ENCODE measurements at regions not wholly inside any gene's neighbourhood (a gene's known extent, or its start where the extent isn't known, plus 50 kb on each side); places are given as distances from the start of the nearest gene placed in this dataset.

DNA sequence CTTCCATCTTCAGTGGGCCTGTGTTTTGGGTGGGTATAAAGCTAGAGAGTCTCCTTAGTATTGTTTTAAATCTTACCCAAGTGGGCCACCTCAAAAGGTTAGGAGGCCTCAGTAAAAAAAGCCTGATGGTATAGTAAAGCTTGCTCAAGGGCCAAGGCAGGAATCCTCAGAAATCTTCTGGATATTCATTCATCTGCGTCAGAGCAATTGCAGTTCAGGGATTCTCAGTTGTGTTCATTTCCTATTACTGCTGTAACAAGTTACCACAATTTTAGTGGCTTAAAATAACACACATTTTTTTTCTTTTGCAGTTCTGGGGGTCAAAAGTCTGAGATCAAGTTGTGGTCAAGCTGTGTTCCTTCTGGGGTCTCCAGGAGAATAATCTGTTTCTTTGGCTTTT lies 985.5 kb downstream of the TLE4 start:
- no peak overlapping the region for H2AFZ ChIP-seq (ENCODE audit: low read length)
- peaks cover 0 to 2% of the 10 kb centered on the region in 2 donors for H3K4me1 ChIP-seq (ENCODE audit: control insufficient read depth in 2 of 2, insufficient read depth in 1 of 2, low read depth in 1 of 2, low read length in 2 of 2)
- no peak overlapping the region for H3K27ac ChIP-seq (replicated peaks; ENCODE audit: low read length)
- no peak overlapping the region for H2BK15ac ChIP-seq (ENCODE audit: low read length)
- H3K14ac ChIP-seq (ENCODE audit: low read length): no peak overlapping the region
- H4K8ac ChIP-seq (ENCODE audit: low read depth, low read length): no peak overlapping the region
- H3K27me3 ChIP-seq (ENCODE audit: control insufficient read depth in 3 of 3, insufficient read depth in 3 of 3, low read depth in 1 of 3, low read length in 3 of 3): no peaks in the 10 kb centered on the region
- H2BK120ac ChIP-seq (ENCODE audit: low read depth, low read length): no peak overlapping the region
- WGBS, 2 donors (ENCODE audit: extremely low coverage in 2 of 2, insufficient read length in 2 of 2, insufficient replicate concordance in 1 of 2): no CpG with 5 or more reads among the region's 1 CpG
- no peak overlapping the region for H2BK12ac ChIP-seq (ENCODE audit: low read length)
- H3K18ac ChIP-seq (ENCODE audit: low read length): no peak overlapping the region
- DNase-seq (ENCODE audit: low spot score): no peak
- H3K4me2 ChIP-seq (ENCODE audit: insufficient read depth, low read length, poor library complexity, severe bottlenecking): no peak overlapping the region
- no peaks in the 10 kb centered on the region for H3K79me1 ChIP-seq (ENCODE audit: low read depth, low read length)
- H3K4me3 ChIP-seq (ENCODE audit: low read length in 2 of 2): no peak overlapping the region
- no peak overlapping the region for H3K4ac ChIP-seq (ENCODE audit: low read length)
- no peaks in the 10 kb centered on the region for H3K36me3 ChIP-seq (replicated peaks in 1 of 2; ENCODE audit: control insufficient read depth in 2 of 2, insufficient read depth in 2 of 2, low read length in 2 of 2)
- no peak overlapping the region for H3K9ac ChIP-seq (ENCODE audit: low read depth, low read length, poor library complexity)
- no peaks in the 10 kb centered on the region for H3K9me3 ChIP-seq (replicated peaks in 1 of 2; ENCODE audit: control insufficient read depth in 2 of 2, insufficient read depth in 1 of 2, low read depth in 1 of 2, low read length in 2 of 2)
- H2BK5ac ChIP-seq (ENCODE audit: low read length): no peak overlapping the region
- no peak overlapping the region for H2AK5ac ChIP-seq (ENCODE audit: low read depth, low read length)
- no peak overlapping the region for H4K91ac ChIP-seq (ENCODE audit: low read depth, low read length, poor library complexity)
- H3K23ac ChIP-seq (ENCODE audit: low read depth, low read length, poor library complexity): no peak overlapping the region

DNA sequence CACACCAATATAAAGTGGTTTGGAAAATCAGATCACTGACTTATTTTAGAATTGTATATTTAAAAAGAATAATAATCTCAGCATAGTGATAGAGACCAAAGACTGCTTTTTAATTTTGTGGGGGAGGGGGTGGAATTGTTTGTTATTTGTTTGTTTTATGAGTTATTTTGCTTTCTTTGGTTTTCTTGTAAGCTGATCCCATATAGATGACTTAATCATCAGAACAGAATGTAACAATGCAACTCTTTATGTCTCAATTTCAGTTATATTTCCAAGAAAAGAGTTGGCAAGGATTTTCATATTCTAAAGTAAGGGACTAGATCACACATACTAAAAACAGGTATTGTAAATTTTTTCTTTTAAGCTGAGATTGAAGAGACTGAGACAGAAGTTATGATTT lies 984.9 kb downstream of the TLE4 start:
- Histone ChIP-seq H3K14ac (ENCODE audit: low read length) (no peak overlapping the region), H2BK15ac (ENCODE audit: low read length) (no peak overlapping the region), H2BK12ac (ENCODE audit: low read length) (no peak overlapping the region), H3K4me1 (ENCODE audit: control insufficient read depth in 2 of 2, insufficient read depth in 1 of 2, low read depth in 1 of 2, low read length in 2 of 2) (peaks cover 0 to 2% of the 10 kb centered on the region in 2 donors), H3K4me2 (ENCODE audit: insufficient read depth, low read length, poor library complexity, severe bottlenecking) (no peak overlapping the region), H2BK5ac (ENCODE audit: low read length) (no peak overlapping the region), H3K27me3 (ENCODE audit: control insufficient read depth in 3 of 3, insufficient read depth in 3 of 3, low read depth in 1 of 3, low read length in 3 of 3) (no peaks in the 10 kb centered on the region), H4K8ac (ENCODE audit: low read depth, low read length) (no peak overlapping the region), H3K4ac (ENCODE audit: low read length) (no peak overlapping the region), H2BK120ac (ENCODE audit: low read depth, low read length) (no peak overlapping the region), H2AK5ac (ENCODE audit: low read depth, low read length) (no peak overlapping the region), H3K4me3 (ENCODE audit: low read length in 2 of 2) (no peak overlapping the region), H3K18ac (ENCODE audit: low read length) (no peak overlapping the region), H3K9ac (ENCODE audit: low read depth, low read length, poor library complexity) (no peak overlapping the region), H3K9me3 (replicated peaks in 1 of 2; ENCODE audit: control insufficient read depth in 2 of 2, insufficient read depth in 1 of 2, low read depth in 1 of 2, low read length in 2 of 2) (no peaks in the 10 kb centered on the region), H3K79me1 (ENCODE audit: low read depth, low read length) (no peaks in the 10 kb centered on the region), H2AFZ (ENCODE audit: low read length) (no peak overlapping the region), H3K36me3 (replicated peaks in 1 of 2; ENCODE audit: control insufficient read depth in 2 of 2, insufficient read depth in 2 of 2, low read length in 2 of 2) (no peaks in the 10 kb centered on the region), H3K23ac (ENCODE audit: low read depth, low read length, poor library complexity) (no peak overlapping the region), H3K27ac (replicated peaks; ENCODE audit: low read length) (no peak overlapping the region), H4K91ac (ENCODE audit: low read depth, low read length, poor library complexity) (no peak overlapping the region)
- DNase-seq (ENCODE audit: low spot score): no peak

DNA sequence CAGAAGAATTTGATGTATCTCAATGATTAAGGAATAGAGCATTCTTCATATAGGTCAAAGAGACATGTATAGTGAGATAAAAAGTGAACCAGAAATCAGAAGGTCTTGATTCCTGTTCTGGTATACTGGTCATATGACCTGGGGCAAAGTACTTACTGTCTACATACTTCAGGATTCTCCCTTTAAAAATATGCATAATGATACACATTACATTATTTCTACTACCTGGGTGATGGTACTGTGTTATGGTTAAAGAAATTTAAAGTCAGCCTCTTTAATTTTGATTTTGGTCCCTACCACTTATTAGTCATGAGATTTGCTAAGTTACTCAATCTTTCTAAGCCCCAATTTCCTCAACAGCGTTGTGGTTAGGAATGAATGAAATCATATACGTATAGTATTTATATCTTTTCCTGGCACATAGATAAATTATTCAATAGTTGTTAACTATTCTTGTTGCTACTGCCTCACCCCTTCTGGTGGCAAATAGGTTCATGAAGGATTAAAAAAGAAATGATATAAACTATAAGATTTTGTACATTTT lies 984.1 kb downstream of the TLE4 start:
- WGBS, 2 donors (ENCODE audit: extremely low coverage in 2 of 2, insufficient read length in 2 of 2, insufficient replicate concordance in 1 of 2): no CpG with 5 or more reads among the region's 2 CpGs
- H3K23ac ChIP-seq (ENCODE audit: low read depth, low read length, poor library complexity): no peak overlapping the region
- DNase-seq (ENCODE audit: low spot score): no peak

GRCh38 chr9:80554856-80555255 lies 983.1 kb downstream of the TLE4 start:
- Histone ChIP-seq H3K9me3 (replicated peaks in 1 of 2; ENCODE audit: control insufficient read depth in 2 of 2, insufficient read depth in 1 of 2, low read depth in 1 of 2, low read length in 2 of 2) (no peaks in the 10 kb centered on the region), H2BK12ac (ENCODE audit: low read length) (no peak overlapping the region), H2BK15ac (ENCODE audit: low read length) (no peak overlapping the region), H2AK5ac (ENCODE audit: low read depth, low read length) (no peak overlapping the region), H3K27ac (replicated peaks; ENCODE audit: low read length) (no peak overlapping the region), H3K4me3 (ENCODE audit: low read length in 2 of 2) (no peak overlapping the region), H3K4ac (ENCODE audit: low read length) (no peak overlapping the region), H3K27me3 (ENCODE audit: control insufficient read depth in 3 of 3, insufficient read depth in 3 of 3, low read depth in 1 of 3, low read length in 3 of 3) (no peaks in the 10 kb centered on the region), H3K14ac (ENCODE audit: low read length) (no peak overlapping the region), H2BK5ac (ENCODE audit: low read length) (no peak overlapping the region), H3K4me2 (ENCODE audit: insufficient read depth, low read length, poor library complexity, severe bottlenecking) (no peak overlapping the region), H3K18ac (ENCODE audit: low read length) (no peak overlapping the region), H4K91ac (ENCODE audit: low read depth, low read length, poor library complexity) (no peak overlapping the region), H3K9ac (ENCODE audit: low read depth, low read length, poor library complexity) (no peak overlapping the region), H3K36me3 (replicated peaks in 1 of 2; ENCODE audit: control insufficient read depth in 2 of 2, insufficient read depth in 2 of 2, low read length in 2 of 2) (no peaks in the 10 kb centered on the region), H4K8ac (ENCODE audit: low read depth, low read length) (no peak overlapping the region), H2AFZ (ENCODE audit: low read length) (no peak overlapping the region), H3K4me1 (ENCODE audit: control insufficient read depth in 2 of 2, insufficient read depth in 1 of 2, low read depth in 1 of 2, low read length in 2 of 2) (peaks cover 0 to 2% of the 10 kb centered on the region in 2 donors), H3K79me1 (ENCODE audit: low read depth, low read length) (no peaks in the 10 kb centered on the region), H3K23ac (ENCODE audit: low read depth, low read length, poor library complexity) (no peak overlapping the region), H2BK120ac (ENCODE audit: low read depth, low read length) (no peak overlapping the region)
- DNase-seq (ENCODE audit: low spot score): peak; percentile 15

More for the DNA sequence above, 984.1 kb downstream of the TLE4 start:
- Histone ChIP-seq H3K4me2 (ENCODE audit: insufficient read depth, low read length, poor library complexity, severe bottlenecking) (no peak overlapping the region), H3K4me1 (ENCODE audit: control insufficient read depth in 2 of 2, insufficient read depth in 1 of 2, low read depth in 1 of 2, low read length in 2 of 2) (peaks cover 0 to 2% of the 10 kb centered on the region in 2 donors), H2BK5ac (ENCODE audit: low read length) (no peak overlapping the region), H2AK5ac (ENCODE audit: low read depth, low read length) (no peak overlapping the region), H3K18ac (ENCODE audit: low read length) (no peak overlapping the region), H2BK15ac (ENCODE audit: low read length) (no peak overlapping the region), H2AFZ (ENCODE audit: low read length) (no peak overlapping the region), H4K8ac (ENCODE audit: low read depth, low read length) (no peak overlapping the region), H3K36me3 (replicated peaks in 1 of 2; ENCODE audit: control insufficient read depth in 2 of 2, insufficient read depth in 2 of 2, low read length in 2 of 2) (no peaks in the 10 kb centered on the region), H2BK12ac (ENCODE audit: low read length) (no peak overlapping the region), H3K14ac (ENCODE audit: low read length) (no peak overlapping the region), H3K4ac (ENCODE audit: low read length) (no peak overlapping the region), H3K27me3 (ENCODE audit: control insufficient read depth in 3 of 3, insufficient read depth in 3 of 3, low read depth in 1 of 3, low read length in 3 of 3) (no peaks in the 10 kb centered on the region), H2BK120ac (ENCODE audit: low read depth, low read length) (no peak overlapping the region), H3K9me3 (replicated peaks in 1 of 2; ENCODE audit: control insufficient read depth in 2 of 2, insufficient read depth in 1 of 2, low read depth in 1 of 2, low read length in 2 of 2) (no peaks in the 10 kb centered on the region), H3K9ac (ENCODE audit: low read depth, low read length, poor library complexity) (no peak overlapping the region), H3K4me3 (ENCODE audit: low read length in 2 of 2) (no peak overlapping the region), H4K91ac (ENCODE audit: low read depth, low read length, poor library complexity) (no peak overlapping the region), H3K27ac (replicated peaks; ENCODE audit: low read length) (no peak overlapping the region), H3K79me1 (ENCODE audit: low read depth, low read length) (no peaks in the 10 kb centered on the region)
